Thymus (tissue), 11 donors: ENCODE measurements at regions not wholly inside any gene's neighbourhood (a gene's known extent, or its start where the extent isn't known, plus 50 kb on each side); places are given as distances from the start of the nearest gene placed in this dataset.

Source experiments
- DNase-seq, 9 donors: peaks; one replicate each; pipeline ENCODE4 v3.0.0-alpha.2; 2013; ENCODE audit warnings: low spot score in 9 of 9, low read depth in 6 of 9, missing footprints in 1 of 9
- H3K27ac ChIP-seq, 2 donors: one replicate each; pipeline ENCODE4 v1.5.1; 2013; ENCODE audit warnings: control low read depth in 1 of 2, low read depth in 1 of 2, low read length in 1 of 2, mild to moderate bottlenecking in 1 of 2, moderate library complexity in 1 of 2
- H3K27me3 ChIP-seq, 2 donors: one replicate each; pipeline ENCODE4 v1.5.1; 2013; ENCODE audit warnings: low read length in 1 of 2; ENCODE audit not compliant: control insufficient read depth in 2 of 2, insufficient read depth in 1 of 2
- H3K36me3 ChIP-seq, 2 donors: one replicate each; pipeline ENCODE4 v1.5.1; 2013; ENCODE audit warnings: low read length in 1 of 2, mild to moderate bottlenecking in 1 of 2, moderate library complexity in 1 of 2; ENCODE audit not compliant: control insufficient read depth in 2 of 2, insufficient read depth in 2 of 2
- H3K4me1 ChIP-seq, 2 donors: one replicate each; pipeline ENCODE4 v1.5.1; 2013; ENCODE audit warnings: low read length in 2 of 2; ENCODE audit not compliant: control insufficient read depth in 2 of 2, insufficient read depth in 2 of 2
- H3K4me3 ChIP-seq, 2 donors: one replicate each; pipeline ENCODE4 v1.5.1; 2013; ENCODE audit warnings: low read length in 2 of 2, control low read depth in 1 of 2, mild to moderate bottlenecking in 1 of 2
- H3K9me3 ChIP-seq, 2 donors: one replicate each; pipeline ENCODE4 v1.5.1; 2013; ENCODE audit warnings: low read length in 1 of 2, mild to moderate bottlenecking in 1 of 2; ENCODE audit not compliant: control insufficient read depth in 2 of 2, insufficient read depth in 1 of 2
- WGBS: extraction: QIAGEN DNeasy Blood & Tissue Kit; methylation state at CpG from one replicate; pipeline ENCODE4 v1.1.7; 2013; 5-methylcytosine and 5-hydroxymethylcytosine counted together
- donor health status: healthy.

- DNase-seq = no peak
- Histone ChIP-seq H3K4me1 (no peaks in the 10 kb centered on the region), H3K9me3 (no peaks in the 10 kb centered on the region), H3K4me3 (no peak overlapping the region), H3K27ac (no peak overlapping the region), H3K36me3 (no peaks in the 10 kb centered on the region), H3K27me3 (no peaks in the 10 kb centered on the region)
- WGBS = 87% methylated on average over 6 of the region's 6 CpGs
Observed at GRCh38 chr10:117914334-117914733, 132.4 kb downstream of the RAB11FIP2 start.

DNA sequence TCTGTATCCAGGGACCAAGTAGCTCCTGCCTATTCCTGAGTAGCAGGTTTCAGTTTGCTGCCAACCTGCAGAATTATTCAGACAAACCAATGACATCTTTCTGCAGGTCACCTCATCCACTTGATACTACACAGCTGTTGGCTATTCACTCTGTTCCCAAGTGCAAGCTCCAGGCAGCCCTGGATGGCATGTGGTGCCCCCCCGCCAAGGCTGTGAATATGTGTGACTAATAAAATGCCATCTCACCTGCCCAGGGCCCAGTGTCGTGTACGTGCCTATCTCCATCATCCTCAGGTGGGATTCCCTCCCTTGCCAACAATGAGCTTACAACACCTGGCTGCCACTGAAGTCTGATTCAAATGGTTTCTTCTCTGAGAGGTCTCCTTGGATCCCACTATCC lies 125.8 kb downstream of the RAB11FIP2 start:
- no peak overlapping the region for H3K27ac ChIP-seq
- 92% methylated on average over 3 of the region's 3 CpGs for WGBS
- H3K9me3 ChIP-seq = no peaks in the 10 kb centered on the region
- H3K4me1 ChIP-seq = no peaks in the 10 kb centered on the region
- no peaks in the 10 kb centered on the region for H3K36me3 ChIP-seq
- no peak overlapping the region for H3K4me3 ChIP-seq
- DNase-seq = no peak
- no peaks in the 10 kb centered on the region for H3K27me3 ChIP-seq

DNA sequence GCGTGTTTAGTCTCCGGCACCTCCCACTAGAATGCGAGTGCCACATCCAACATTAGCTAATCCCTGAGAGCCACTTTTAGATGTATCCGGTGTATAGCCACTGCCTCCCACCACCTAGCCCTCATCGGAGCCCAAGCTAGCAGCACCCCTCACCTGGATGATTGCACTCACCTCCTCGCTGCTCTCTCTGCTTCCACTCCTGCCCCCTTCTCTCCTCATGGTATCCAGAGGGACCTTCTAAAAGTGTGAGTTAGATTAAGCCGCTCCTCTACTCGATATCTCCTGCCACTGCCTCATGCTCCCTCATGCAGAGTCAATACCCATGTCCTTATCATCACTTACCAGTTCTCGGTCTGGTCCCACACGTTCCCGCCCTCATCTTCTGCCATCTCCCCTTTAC lies 125.3 kb downstream of the RAB11FIP2 start:
- no peaks in the 10 kb centered on the region for H3K36me3 ChIP-seq
- H3K27ac ChIP-seq = no peak overlapping the region
- DNase-seq = no peak
- H3K4me1 ChIP-seq = no peaks in the 10 kb centered on the region
- 94% methylated on average over 11 of the region's 11 CpGs for WGBS
- no peaks in the 10 kb centered on the region for H3K9me3 ChIP-seq
- no peaks in the 10 kb centered on the region for H3K27me3 ChIP-seq
- no peak overlapping the region for H3K4me3 ChIP-seq

DNA sequence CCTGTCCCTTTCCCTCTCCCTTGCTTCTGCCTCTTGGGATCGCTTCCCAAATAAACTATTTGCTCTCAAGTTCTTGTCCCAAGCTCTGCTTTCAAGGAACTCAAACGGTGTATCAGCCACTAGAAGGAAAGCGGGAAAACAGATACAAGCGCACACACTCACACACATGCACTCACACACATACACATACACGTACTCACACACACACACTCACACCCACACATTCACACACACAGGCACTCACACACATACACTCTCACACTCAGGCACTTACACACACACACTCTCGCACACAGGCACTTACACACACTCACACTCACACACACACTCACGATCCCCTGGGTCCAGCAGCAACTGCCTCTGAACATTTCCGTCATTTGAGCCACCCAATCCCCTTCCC lies 121.9 kb downstream of the RAB11FIP2 start:
- H3K27me3 ChIP-seq = no peaks in the 10 kb centered on the region
- H3K36me3 ChIP-seq = no peaks in the 10 kb centered on the region
- 93% methylated on average over 8 of the region's 8 CpGs for WGBS
- DNase-seq = no peak
- H3K9me3 ChIP-seq = no peaks in the 10 kb centered on the region
- no peak overlapping the region for H3K27ac ChIP-seq
- no peak overlapping the region for H3K4me3 ChIP-seq
- no peaks in the 10 kb centered on the region for H3K4me1 ChIP-seq

DNA sequence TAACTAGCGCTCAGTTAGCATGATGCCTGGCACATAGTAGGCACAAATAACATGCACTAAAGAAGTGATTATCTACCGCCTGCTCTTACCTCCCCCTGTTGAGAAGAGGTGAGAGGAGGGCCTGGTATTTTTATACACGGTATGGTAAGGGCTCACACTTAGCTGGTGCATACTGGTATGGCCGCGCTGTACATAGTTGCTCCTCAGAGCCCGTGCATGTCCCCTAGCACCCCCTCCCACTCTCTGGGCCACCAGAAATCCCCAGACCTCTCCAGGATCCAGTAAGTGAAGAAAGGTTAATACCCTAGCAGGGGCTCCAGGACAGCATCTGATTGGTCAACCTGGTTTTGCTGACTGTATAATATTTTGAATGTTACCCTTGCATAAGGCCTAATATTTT lies 121.4 kb downstream of the RAB11FIP2 start:
- Histone ChIP-seq H3K27ac (no peak overlapping the region), H3K4me1 (no peaks in the 10 kb centered on the region), H3K9me3 (no peaks in the 10 kb centered on the region), H3K27me3 (no peaks in the 10 kb centered on the region), H3K4me3 (no peak overlapping the region), H3K36me3 (no peaks in the 10 kb centered on the region)
- 94% methylated on average over 6 of the region's 6 CpGs for WGBS
- no peak for DNase-seq

- Histone ChIP-seq H3K9me3 (no peaks in the 10 kb centered on the region), H3K4me3 (no peak overlapping the region), H3K36me3 (no peaks in the 10 kb centered on the region), H3K4me1 (no peaks in the 10 kb centered on the region), H3K27me3 (no peaks in the 10 kb centered on the region), H3K27ac (no peak overlapping the region)
- no peak for DNase-seq
- WGBS = 68% methylated on average over 2 of the region's 2 CpGs
Observed at GRCh38 chr10:117926491-117926890, 120.2 kb downstream of the RAB11FIP2 start.

DNA sequence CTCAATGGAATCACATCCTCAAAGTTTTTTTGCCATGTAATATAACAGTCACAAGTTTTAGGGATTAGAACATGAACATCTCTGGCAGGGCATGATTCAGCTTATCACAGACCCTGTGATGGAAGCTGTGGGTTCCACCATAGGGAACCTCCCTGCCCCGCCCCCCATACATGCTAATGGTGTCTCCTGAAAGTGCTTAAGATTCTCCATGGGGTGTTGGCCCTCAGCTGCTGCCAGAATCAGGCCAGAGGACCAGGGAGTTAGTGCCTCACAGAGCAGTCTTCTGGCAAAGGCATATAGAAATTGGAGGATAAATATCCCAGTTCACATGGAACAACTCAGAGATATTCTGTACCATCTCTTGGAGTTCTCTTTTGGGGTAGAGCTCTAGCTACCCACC lies 119.4 kb downstream of the RAB11FIP2 start:
- no peaks in the 10 kb centered on the region for H3K27me3 ChIP-seq
- H3K4me3 ChIP-seq = no peak overlapping the region
- WGBS = 27% methylated on average over 1 of the region's 1 CpG
- no peak overlapping the region for H3K27ac ChIP-seq
- no peak for DNase-seq
- no peaks in the 10 kb centered on the region for H3K4me1 ChIP-seq
- no peaks in the 10 kb centered on the region for H3K9me3 ChIP-seq
- H3K36me3 ChIP-seq = no peaks in the 10 kb centered on the region

DNA sequence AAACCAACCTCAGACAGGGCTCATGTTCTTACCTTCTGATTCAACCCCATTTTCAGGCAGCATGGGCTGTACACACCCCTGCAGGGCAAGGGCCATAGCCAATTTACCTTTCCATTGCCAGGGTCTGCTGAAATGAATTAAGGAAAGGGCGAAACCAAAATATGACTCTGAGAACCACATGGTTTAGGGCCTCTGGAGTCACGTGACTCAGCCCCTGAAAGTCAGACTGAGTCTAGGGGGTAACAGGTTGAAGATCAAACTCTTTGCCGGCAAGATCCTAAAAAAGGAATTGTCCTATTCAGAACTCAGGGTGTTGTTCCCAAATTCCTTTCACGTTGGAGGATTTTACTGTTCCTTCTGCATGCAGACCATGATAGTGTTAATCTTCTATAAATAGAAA lies 118.9 kb downstream of the RAB11FIP2 start:
- no peak for DNase-seq

GRCh38 chr10:117928281-117928680 lies 118.5 kb downstream of the RAB11FIP2 start:
- no peak for DNase-seq
- no peaks in the 10 kb centered on the region for H3K4me1 ChIP-seq
- H3K27ac ChIP-seq = no peak overlapping the region
- H3K36me3 ChIP-seq = no peaks in the 10 kb centered on the region
- no peaks in the 10 kb centered on the region for H3K27me3 ChIP-seq
- WGBS = 84% methylated on average over 6 of the region's 6 CpGs
- H3K4me3 ChIP-seq = no peak overlapping the region
- no peaks in the 10 kb centered on the region for H3K9me3 ChIP-seq

More for the DNA sequence above, 118.9 kb downstream of the RAB11FIP2 start:
- Histone ChIP-seq H3K4me1 (no peaks in the 10 kb centered on the region), H3K4me3 (no peak overlapping the region), H3K9me3 (no peaks in the 10 kb centered on the region), H3K36me3 (no peaks in the 10 kb centered on the region), H3K27me3 (no peaks in the 10 kb centered on the region), H3K27ac (no peak overlapping the region)
- WGBS = 88% methylated on average over 4 of the region's 4 CpGs

GRCh38 chr10:117928741-117929140 lies 118.0 kb downstream of the RAB11FIP2 start:
- Histone ChIP-seq H3K4me1 (no peaks in the 10 kb centered on the region), H3K4me3 (no peak overlapping the region), H3K27me3 (no peaks in the 10 kb centered on the region), H3K36me3 (no peaks in the 10 kb centered on the region), H3K27ac (no peak overlapping the region), H3K9me3 (no peaks in the 10 kb centered on the region)
- no peak for DNase-seq
- 87% methylated on average over 6 of the region's 6 CpGs for WGBS
